IPS DF 4.7 (cell line): ENCODE measurements at regions not wholly inside any gene's neighbourhood (a gene's known extent, or its start where the extent isn't known, plus 50 kb on each side); places are given as distances from the start of the nearest gene placed in this dataset.

Experiments
- DNase-seq: peaks from one replicate; pipeline ENCODE4 v3.0.0-alpha.2; 2013; ENCODE audit warnings: low spot score; ENCODE audit errors: extremely low read depth

DNA sequence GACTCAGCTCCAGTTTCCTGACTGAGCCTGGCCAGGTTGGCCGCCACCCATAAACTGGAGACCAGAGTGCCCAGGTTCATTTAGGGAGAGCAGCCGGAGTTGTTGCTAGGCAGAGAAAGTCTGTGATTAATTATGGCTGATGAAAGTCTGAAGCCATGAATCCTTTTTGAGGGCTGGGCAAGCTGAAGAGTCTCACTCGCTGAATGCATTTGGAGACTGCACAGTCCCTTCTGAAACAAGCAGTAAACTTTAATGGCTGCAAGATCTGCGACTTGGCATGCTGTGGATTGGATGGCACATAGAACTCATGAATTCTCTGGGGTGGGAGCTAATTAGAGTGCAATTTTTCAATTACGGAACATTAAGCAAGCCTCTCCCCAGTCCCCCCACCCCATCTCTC, 282.1 kb downstream of the RPLP1 start:
- no peak for DNase-seq

DNA sequence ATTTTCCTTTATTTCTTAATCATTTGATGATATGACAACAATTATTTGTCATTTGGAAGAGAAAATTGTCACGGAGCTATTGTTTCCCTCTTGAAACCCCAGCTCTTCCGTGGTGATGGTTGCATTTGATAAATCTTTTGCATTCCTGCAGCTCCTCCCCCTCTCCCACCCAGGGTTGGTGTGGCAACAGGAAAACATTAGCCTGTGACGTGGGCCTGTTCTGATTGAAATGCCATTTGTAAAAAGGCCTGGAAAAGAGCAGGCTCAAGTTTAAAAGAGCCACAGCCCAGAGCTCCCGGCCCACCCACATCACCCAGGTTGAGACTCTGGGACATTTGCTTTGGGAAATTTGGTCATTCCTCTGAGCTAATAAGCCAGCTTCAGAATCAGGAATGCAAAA, 282.5 kb downstream of the RPLP1 start:
- DNase-seq, result no peak

DNA sequence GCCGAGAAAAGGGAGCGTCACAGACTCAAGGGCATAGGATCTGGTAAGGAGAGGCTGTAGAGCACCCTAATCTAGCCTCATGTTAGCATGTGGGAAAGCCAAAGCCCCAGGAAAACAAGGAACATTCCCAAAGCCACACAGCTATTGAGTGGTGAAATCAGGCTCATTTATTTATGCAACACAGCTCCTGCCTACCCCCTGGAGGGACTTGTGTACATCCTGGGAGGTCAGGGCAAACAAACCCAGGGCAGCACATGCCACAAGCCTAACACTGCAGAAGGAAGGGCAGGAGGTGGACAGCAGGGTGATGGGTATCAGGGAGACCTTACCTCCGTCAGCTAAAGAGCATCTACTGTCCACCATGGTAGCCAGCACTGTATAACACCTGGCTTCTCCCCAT, 283.5 kb downstream of the RPLP1 start:
- no peak for DNase-seq

DNA sequence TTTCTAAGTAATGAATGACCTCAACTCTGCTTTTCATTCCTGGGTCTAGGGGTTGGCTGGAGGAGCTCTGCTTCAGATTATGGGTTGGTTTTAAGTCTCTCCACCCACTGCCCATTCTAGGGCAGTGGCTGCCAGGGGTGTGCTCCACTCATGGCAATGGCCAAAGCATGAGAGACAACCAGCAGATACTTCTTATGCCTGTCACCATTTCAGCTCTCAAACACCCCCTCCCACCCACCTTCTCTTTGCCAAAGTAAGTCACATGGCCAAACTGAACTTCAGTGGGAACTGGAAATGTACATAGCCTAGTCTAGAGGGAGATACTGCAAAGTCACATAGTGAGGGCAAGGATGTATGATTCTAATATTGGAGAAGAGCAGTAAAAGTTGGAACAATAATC, 285.3 kb downstream of the RPLP1 start:
- no peak for DNase-seq

DNA sequence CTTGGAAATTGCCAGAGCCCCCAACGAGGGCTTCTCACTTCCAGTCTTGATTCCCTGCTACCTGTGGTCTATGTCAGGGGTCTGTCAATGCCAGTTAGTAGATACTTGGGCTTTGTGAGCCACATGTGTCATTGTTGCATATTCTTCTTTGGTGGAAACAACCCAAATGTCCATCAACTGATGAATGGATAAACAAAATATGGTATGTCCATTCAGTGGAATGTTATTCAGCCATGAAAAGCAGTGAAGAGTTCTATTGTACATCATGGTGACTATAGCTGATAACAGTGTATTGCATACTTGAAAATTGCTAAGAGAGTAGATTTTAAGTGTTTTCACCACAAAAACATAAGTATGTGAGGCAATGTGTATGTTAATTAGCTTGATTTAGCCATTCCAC, 288.1 kb downstream of the RPLP1 start:
- DNase-seq, result no peak

DNA sequence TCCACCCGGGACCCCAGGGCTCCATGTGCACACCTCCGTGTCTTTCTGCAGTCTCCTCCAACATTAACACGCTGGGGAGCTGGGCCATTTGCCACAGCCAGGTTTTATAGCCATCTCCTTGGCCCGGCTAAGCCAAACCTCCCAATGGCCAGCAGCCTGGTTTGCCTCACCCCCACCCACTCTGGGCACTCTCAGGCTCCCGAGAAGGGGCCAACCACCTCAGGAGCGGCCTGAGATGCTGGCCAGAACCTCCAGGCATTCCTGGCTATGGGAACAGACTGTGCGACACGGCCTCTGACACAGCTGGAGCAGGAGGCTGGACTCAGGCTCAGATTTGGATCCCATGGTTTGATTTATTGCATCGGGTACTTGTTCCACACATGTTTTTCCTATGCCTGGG, 289.7 kb downstream of the RPLP1 start:
- no peak for DNase-seq

DNA sequence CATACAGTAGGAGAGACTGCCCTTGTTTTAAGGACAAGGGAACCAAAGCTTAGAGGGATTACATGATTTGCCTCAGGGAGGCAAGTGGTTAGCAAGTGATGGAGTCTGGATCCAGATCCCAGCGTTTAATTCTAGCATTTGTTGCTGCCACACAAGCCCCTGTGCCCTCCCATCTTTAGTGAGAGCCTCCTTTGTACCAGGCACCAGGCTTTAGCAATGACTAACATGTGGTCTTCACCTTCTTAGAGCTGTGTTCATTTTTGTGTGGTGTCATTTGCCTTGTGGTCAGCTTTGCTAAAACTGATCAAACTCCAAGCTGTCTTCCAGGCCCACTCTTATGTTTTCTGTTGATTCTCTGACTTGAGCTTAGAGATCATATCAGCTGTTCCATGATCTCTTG, 290.5 kb downstream of the RPLP1 start:
- no peak for DNase-seq

DNA sequence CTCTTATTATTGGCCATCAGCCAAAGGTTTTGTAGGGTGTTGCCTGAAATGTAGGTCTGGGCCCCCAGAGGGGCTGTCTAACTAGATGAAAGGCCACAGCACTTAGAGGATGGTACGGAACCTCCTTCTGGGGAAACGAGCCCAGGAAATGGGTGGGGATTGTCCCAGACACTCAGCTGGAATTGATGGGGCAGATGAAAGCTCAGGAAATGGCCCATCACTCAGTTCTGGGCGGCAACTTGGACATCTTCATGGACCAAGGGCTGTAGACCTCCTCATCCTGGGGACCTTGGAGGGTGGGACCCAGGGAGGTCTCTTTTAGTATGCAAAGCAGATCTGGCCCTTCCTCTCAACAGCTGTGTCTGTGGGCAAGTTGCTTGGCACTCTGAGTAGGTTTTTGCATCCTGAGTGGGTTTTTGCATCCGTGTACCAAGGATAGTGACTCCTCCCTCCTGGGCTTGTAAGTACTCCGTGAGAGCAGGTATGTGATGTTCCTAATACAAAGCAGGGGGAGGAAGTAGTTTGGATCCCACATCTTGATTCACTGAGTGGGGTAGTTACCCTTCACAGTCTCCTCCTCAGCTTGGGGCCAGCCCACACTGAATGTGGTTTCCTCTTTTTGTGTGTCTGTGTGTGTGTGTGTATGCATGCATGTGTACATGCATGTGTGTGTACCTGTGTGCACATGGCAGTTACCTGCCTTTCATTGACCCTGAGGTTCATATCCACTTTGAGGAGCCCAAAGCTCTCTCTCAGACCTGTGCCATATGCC, 292.0 kb downstream of the RPLP1 start:
- no peak for DNase-seq

DNA sequence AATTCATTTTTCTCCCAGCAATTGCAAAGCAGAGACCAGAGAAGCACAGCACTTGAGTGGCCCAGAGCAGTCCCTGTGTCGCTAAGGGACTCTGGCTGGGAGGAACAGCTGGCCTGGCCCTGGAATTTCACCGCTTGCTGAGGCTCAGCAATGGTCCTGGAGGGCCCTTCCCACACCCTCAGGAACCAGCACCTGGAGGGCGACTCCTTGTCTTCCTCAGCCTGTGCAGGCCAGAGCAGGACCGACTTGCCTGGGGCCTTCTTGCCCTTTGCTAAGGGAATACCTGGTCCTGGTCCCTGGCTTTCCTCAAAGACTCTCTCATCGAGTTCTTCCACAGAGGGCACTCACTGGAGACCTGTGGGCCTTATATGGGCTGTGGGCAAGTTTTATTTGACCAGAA, 294.6 kb downstream of the RPLP1 start:
- DNase-seq, result no peak

DNA sequence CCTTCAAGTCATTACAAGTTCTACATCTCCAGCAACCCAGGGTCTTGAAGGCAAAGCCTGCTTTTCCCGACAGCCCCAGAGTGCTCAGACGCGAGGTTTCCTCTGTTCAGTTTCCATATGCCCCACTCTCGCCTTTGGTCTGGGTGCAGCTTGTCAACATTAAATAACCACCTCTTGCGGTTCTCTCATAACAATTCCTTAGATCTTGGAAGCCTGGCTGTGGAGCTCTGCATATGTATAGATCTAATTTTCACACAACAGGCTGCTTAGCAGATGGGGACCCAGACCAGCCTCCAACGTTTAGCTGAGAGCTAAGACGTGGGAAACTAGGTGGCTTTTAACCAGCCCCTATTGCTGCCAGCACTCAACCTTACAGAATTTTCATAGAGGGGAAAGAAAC, 295.5 kb downstream of the RPLP1 start:
- no peak for DNase-seq

DNA sequence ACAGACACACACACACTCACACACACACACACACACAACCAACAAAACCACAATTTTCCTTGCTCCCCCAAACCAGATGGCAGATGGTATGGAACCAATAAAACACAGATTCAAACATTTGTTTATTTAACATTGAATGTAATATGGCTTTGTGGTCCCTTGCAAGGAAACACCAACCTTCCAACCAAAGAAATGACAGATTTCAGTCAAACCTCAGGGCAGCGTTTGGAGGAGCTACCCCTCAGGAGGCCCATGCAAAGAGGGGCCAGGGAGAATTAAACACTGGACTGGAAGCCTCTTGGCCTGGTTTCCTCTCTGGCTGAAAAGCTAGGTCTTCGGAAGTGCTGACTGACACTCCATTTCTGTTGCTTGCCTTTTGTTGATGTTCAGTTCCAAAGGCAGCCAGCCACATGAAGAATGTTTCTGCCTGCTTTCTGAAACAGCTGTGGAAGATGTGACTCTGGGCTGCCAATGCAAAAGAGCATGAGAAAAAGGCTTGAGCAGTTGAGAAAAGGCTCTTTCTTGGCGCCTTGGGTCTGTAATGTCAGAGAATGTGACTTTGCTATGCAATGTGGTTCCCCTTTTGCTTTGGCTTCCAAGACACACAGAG, 296.1 kb downstream of the RPLP1 start:
- DNase-seq, result no peak

DNA sequence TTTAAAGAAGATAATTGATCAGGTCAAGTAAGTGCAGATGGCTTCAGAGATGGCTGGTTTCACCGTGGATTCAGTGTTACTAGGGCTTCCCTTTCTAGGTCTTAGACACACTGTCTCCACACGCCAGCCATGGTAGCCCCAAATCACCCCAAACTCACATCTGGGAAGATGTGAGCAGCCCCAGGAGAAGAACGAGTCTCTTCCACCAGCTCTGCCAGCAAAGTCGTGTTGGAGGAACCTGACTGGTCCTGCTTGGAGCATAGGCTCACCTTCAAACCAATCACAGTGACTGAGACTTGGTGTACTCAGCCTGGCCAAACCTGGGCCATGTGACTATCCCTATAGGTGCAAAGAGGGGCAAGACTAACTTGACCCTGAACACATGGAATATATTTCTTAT, 296.7 kb downstream of the RPLP1 start:
- no peak for DNase-seq

DNA sequence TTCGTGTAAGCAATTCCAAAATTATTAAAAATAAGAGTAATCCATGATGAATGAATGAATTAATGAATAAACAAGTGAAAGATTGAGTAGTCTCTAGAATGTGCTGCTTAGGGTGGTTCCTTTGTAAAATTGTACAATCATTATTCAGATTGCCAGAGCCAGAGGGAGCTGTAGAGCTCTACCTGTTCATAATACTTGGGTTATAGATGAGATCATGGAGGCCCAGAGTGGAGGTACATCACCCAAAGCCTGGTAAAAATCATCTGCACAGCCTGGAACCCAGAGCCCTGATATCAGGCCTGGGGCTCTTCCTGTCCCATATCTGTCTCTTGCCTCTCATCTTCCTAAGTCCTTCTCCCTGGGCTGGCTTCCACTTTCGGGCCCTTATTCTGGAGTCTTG, 297.2 kb downstream of the RPLP1 start:
- no peak for DNase-seq

DNA sequence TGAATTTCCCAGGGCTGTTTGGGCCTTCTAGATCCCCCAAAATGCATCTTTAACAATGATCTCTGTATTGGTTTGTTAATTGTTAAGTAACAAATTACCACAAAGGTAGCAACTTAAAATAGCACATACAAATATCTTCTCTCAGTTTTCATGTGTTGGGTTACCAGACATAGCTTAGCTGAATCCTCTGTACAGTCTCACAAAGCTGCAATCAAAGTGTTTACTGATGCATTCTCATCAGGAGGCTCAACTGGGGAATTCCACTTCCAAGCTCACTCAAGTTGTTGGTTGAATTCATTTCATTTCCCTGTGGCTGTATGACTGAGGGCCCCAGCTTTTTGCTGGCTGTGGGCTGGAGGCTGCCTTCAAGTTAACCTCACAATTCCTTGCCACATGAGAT, 297.6 kb downstream of the RPLP1 start:
- DNase-seq, result no peak

DNA sequence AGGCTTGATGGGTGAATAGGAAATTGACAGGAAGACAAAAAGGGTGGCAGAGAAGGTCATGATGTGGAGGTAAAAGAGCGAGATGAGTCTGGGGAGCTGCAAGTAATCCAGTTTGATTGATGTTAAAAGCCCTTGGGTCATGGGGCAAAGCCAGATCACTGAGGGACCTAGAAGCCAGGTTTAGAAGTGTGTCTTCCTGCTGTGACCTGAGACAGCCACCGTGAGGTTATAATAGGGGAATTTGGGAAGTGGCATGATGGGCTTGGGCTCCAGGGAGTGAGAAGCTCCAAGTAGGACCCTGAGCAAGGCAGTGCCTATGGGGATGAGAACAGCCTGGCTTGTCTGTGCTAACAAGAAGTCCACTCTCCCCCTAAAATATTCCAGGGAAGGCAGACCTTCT, 298.5 kb downstream of the RPLP1 start:
- no peak for DNase-seq

DNA sequence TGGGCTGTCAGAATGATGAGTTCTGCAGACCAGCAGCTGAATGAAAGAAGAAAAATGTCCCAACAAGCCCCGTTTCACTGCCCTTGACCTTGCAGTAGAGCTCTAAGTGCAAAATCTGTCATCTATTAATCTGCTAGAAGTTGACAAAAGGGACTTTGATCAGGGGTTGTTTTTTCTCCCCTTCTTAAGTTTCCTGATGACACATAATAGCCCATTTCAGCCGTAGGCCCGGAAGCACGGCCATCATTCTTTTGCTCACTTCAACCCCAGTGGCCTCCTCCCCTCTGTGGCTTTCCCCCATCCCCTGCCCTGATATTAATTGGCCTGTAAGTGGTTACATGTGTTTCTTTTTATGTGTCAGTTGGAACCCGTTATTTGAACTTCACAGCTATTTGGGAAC, 298.9 kb downstream of the RPLP1 start:
- no peak for DNase-seq

DNA sequence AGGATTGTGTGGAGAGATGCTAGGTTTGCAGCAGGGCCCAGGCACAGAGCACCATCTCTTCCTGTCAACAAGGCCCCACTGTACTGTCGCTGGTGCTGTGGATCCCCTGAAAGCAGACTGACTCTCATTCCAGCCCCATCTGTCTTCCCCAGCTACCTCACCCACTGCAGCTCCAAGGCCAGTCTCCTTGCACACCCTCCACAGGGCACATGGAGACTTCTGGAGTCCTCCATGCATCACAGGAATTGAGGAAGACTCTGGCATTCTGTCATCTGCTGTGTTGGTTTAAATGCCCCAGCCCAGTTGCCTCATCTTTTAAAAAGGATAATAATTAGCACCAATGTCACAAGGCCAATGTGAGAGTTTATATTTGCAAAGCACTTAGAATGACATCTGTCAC, 301.2 kb downstream of the RPLP1 start:
- DNase-seq, result no peak

DNA sequence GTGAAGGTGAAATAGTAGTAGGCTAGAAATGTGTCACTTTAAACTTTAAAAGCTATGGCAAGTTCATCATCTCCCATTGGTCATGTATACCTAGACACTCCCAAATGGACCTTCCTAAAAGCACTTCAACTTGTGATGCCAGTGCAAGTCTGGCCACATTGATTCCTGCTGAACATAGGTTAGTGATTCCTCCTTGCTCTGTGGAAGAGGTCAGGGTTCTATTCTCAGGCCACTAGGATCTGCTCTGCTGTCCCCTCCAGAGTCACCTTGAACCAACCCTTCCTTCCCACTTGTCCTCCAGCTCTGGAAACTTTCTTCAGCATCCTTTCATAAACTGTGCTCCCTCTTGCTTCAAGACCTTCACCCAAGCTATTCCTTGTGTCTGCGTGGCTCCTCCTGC, 301.7 kb downstream of the RPLP1 start:
- DNase-seq, result no peak

DNA sequence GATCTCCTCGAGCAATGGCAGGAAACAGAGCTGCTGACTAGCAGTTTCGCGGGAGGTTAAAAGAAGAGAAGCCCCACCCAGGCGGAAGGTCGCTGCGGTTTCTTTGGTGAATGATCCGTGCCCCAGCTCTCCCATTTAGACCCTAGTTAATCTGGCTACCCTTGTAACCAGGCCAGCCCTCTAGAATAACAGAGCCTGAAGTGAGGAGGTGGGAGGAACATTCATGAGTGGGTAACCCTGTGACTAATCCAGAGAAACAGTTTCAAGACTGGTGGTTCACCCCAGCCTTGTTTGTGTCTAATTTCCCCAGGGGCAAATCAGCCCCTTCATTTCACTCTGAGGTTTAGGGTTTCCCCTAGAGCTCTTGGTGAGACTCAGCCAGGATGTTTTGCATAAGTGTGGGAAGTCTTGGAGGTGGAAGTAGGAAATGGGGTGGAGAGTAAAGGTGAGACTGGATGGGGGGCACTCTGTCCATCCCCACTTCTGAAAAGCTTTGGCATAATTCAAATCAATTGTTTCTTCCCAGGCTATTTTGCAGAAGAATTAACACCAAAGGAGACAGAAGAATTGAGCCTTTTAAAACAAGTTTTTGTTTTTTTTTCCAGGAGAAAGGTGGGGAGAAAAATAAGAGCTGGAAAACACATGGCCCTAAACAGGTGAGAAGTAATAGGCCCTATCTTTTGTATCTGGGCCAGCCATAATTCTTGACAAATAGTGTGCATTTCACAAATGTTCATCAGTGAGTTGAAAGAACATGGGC, 303.1 kb downstream of the RPLP1 start:
- DNase-seq, result no peak

DNA sequence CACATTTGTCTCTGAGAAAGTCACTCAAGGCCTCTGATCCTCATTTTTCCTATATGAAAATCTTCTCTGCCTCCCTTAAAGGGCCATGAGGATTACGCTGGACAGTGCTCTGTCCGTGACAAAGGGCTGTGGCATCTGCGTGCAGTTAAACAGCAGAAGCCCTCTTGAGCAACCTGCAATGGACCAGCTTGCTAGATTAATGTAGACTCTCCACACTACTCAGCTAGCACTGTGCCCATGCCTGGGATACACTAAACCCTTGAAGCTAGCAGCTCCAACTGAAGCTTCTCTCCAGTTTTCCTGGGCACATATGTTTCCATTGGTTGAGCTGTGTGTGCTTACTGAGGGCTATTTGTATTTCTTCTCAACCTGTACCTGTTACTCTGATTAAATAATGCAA, 303.8 kb downstream of the RPLP1 start:
- DNase-seq, result no peak

DNA sequence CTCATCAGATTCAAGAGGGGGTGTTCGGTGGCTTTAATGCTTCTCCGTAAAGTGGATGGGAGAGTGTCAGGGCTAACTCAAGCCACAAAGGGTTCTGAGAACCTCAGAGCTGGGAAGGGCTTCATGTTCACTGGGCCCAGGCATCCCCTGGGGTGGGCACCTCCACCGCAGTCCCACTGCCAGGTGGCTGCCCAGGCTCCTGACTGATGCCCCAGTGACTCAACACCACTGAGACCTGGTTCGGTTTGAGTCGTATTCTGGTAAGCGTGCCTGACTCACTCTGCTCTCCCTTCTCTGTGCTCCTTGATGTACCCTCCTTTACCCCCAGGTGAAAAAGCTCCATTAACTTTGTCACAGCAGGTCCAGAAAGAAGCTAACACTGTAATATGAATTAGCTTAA, 304.6 kb downstream of the RPLP1 start:
- no peak for DNase-seq

DNA sequence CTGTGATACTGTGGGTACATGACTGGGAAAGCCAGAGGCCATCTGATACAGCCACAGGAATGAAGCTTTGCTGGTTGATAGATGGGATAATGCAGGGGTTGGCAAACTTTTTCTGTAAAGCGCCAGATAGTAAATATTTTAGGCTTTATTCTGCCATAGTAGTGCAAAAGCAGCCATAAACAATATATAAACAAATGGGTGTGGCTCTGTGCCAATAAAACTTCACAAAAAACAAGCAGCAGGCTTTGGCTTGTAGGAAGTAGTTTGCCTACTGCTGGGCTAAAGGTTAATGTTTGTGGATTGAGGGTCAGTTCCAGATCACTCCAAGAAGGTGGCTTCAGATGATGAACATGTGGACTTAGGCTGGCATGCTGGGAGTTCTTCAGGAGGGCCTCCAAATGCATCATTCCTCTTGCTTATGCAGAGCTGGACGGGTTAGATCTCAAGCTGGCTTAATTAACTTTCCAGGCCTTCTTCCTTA, 305.7 kb downstream of the RPLP1 start:
- no peak for DNase-seq
